ENCODE measurements at regions not wholly inside any gene's neighbourhood (a gene's known extent, or its start where the extent isn't known, plus 50 kb on each side); places are given as distances from the start of the nearest gene placed in this dataset.
"Not testable (repeated sequence)": the region's sequence is repeated elsewhere in the genome, so short reads cannot be mapped to it uniquely, and the experiment has no call there.

DNA sequence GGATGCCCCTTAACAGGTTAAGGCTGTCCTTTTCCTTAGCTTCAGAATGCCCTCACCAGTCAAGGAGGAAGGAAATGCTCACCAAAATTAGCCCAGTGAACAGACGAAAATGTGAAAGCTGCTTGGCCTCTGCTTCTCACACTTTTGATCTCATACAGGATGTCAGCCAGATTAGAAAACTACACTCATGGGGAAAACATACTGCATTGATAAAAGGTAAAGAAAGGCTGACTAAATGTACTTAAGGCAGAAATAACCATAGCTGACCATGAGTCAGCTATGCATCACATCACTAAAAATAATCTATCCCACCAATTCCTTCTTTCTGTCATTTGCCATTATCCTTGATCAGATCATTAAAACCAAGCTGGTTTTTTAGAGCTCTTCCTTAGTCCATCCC, 198.4 kb upstream of the TENT5A start:
- DNase-seq, result no peak

DNA sequence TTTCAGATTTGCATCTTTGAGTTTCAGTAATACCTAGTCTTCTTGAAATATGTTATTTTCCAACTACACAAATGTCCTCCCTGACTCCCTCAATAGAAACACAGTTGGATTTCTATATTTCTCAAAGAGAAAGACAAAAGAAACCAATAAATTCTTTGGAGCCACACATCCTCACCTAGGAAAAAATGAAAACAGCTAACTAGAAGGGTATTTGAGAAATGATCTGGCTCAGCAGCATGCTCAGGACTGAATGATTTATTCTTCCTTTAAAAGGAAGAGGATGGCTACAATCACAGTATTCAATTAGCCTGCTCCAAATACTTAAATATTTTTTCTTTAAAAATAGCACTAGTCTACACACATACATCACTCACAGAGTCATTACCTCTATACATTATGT, 196.4 kb upstream of the TENT5A start:
- DNase-seq, result no peak

DNA sequence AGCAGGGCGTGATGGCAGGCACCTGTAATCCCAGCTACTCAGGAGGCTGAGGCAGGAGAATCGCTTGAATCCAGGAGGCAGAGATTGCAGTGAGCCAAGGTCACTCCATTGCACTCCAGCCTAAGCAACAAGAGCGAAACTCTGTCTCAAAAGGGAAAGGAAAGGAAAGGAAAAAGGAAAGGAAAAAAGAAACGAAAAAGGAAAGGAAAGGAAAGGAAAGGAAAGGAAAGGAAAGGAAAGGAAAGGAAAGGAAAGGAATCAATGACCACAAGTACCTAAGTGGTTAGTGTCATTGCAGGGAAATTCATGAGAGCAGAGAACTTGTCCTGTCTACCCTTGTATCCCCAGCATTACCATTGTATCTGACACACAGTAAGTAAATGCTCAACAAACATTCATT, 195.7 kb upstream of the TENT5A start:
- not testable (repeated sequence) for DNase-seq

DNA sequence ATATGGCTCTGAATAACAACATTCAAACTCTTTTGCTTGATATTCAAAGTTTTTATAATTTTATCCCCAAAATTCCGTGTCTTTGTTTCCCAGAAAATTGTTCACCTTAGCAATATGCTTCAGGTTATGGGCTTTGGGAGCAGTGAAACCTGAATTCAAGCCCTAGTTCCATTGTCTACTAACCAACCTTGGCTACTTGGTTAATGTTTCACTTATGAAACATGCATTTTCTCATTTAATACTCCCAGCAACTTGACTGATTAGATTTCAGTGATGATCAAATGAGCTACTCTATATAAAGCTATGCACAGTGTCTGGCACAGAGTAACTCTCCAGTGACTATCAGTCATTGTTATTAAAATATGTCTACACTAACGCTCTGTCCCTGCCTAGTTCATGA, 192.2 kb upstream of the TENT5A start:
- DNase-seq, result no peak

DNA sequence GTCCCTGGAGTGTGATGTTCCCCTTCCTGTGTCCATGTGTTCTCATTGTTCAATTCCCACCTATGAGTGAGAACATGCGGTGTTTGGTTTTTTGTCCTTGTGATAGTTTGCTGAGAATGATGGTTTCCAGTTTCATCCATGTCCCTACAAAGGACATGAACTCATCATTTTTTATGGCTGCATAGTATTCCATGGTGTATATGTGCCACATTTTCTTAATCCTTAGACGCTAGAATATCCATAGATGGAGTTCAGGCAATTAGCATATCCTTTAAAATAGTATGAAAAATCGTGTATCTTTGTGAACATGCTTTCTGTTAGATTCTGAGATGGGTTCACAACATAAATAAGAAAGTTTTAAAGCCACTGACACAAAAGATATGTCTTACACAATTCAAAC, 190.4 kb upstream of the TENT5A start:
- DNase-seq, result not testable (repeated sequence)

DNA sequence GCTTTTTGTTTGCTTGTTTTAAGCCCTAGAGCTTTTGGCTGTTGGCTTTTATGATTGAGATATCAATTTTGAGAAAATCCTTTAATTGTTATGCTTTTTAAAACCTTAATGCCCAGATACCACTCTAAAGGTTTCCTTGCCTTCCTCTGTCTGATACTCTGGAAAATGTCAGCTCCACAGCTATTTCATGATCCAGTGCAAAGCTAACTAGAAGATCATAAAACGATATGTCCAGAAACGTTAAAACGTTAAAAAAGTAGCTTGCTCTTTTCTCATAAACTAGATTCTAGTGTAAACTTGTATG, 189.5 kb upstream of the TENT5A start:
- no peak for DNase-seq

DNA sequence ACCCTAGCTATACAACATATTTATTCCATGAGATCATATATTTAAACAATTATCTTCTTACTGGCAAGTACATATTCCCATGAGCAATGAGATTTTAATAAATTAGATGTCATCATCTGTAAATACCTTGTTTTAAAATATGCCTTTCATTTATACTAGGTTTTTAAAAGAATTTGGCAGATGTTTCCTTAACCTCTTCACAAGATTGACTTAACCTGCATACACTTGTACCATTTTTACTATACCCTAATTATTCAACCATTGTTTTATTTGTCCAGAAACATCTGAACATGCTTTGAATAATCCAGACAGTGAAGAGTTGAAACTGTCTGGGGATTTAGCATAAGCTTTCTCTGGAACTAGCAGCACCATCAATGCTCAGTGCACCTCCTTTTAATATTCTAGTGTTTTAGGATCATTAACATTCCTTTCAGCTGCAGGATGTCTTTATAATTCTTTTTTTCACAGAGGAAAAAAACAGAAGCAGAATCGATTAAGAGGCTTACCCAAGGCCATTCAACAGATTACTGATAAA, 188.0 kb upstream of the TENT5A start:
- DNase-seq, result no peak

DNA sequence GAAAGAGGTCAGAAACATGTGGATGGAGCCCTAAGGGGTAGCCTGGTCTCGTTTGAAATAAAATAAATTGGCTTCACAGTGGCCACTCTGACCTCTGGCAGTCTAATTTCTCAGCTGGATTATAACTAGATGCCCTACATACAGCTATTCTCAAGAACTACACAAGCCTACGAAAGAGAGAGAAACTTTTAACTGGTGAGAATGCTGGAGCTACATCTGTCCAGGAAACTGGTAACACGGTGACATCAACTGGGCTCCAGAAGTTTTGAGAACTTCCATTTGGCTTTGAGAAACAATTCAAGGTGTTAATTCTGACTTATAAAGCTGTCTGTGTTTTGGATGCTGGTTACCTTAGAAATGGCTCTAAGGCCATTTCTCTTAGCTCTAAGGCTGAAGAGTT, 187.3 kb upstream of the TENT5A start:
- DNase-seq, result no peak

DNA sequence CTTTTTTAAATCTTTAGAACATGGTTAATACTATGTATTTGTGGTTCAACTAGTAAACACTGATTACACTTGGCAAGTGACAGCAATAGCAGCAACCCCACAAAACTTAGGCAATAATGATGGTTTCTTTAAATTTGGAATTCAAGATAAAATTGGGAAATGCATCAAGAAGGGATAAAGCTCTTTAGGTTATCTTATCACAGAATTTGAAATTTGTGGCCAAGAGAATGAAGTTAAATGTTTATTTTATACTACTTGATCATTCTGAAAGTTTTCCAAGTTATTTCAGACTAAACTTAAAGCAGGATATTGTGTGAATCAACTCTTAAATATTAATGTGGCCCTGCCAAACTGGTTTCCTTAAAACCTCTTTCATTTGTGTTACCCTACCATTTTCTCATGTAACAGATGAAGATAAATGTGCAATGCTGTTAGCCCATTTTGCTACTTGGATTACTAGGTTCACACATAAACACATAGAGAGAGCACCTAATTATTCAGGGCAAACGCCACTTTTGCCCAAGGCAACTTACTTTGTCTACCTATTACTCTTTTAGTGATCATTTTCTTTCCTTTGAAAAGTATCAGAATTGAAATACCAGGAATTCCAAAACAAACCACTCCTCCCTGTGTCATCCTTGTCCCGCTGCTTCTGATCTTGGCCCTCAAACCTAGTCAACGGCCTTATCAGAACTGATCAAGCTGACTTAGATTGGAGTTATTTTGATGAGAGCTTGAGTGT, 186.7 kb upstream of the TENT5A start:
- DNase-seq, result no peak

DNA sequence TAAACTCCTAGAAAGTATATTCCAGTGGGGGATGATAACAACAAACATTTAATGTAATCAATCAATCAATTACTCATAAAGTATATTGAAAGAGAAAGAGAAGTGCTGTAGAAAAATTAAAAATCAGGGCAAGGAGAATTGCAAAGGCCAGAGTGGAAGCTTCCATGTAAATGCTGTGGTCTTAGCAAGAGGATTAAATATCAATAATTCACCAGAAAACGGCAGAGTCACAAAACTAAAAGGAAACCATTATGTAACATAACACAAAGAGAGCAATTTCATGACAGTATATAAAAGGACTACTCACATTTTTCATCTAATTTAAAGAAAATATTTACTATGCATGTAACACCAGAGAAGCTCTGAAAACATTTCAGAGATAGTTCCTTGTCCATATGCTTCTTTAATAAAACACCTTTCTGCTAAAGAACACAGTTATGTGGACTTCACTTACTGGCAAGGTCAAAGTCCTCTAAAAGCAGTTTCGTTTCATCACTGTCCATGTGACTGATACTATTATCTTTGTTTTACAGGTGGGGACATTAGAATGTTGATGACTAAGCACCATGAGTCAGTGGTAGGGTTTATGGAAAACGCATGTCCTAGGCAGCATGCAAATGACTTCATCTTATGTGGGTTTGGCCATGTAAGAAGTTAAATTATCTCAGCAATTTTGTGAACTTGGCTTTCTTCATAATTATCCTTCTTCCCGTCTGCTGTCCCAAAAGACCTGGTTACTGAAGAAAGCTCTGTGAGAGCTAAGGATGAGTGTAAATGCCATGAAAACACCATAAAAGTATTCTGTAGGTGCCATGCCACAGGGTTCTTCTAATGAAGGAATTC, 185.8 kb upstream of the TENT5A start:
- no peak for DNase-seq

DNA sequence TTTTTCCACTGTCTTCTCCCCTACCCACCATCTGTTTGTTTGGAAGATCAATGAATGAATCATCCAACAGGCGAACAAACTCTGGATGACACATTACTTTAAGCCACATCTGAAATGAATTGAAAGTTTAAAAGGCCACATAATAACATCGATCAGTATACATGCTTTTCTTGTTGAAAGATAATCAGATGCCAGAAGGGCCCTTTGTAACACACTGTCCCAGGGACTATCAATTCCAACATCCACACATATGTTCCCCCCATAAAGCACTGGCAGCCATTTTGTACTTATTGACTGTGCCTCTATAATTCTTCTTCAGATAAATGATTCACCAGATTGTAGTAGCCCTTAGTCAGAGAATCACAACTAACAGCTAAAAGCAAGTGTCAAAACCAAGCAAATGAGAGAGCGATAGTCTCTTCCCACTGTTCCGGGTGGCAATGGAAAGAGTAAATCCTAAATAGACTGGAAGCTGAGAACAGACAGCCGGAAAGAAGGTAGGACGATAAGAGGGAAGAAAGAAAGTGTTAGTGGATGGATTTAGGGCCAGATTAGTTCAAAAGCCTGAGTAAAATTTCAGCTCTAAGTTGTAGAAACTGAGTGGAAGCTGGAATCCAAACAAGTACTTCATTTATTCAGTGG, 184.9 kb upstream of the TENT5A start:
- DNase-seq, result peak; percentile 7

DNA sequence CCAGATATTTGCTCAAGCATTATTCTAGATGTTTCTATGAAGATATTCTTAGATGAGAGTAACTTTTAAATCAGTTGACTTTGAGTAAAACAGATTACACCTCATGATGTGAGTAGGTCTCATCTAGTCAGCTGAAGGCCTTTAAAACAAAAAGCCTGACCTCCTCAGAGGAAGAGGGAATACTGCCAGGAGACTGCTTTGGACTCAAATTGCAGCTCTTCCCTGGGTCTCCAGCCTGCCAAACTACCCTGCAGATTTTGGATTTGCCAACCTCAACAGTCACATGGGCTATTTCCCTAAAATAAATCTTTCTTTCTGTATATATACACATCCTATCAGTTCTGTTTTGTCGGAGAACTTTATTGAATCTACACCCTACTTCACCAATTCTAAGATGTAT, 182.5 kb upstream of the TENT5A start:
- DNase-seq, result no peak

DNA sequence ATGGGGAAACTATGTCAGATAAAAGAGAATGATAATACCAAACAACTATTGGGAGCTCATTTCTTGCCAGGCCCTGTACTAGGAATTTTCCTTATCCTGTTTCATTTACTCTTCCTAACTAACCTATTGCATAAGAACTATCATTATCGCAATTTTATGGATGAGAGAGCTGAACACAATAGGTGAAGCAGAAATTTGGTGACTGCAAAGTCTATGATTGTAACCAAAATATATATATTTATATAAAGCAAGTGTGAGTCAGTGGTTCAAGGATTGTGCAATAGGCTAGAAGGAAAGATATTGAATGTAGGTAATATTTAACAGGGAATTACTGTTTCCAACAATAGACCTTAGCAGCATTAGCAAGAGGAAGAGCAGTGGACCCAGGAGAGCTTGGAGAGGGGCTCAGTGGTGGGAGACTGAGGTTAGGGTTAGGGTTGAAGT, 181.1 kb upstream of the TENT5A start:
- no peak for DNase-seq

DNA sequence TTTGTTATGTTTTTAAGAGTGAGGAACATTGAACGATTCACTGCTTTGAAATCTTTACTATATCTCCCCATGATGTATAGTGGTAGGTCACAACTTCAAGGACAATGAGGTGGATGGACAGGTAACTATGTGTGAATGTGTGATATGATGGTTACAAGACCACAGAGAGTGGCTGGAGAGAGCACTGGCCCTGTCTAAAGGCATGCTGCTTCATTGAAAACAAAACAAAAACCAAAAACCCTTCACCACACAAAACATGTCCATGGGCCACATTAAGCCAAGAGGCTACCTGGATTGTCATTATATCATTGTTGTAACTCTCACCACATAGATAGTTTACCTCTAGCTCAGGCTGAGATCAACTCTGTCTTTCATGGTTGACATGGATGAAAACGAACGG, 180.6 kb upstream of the TENT5A start:
- DNase-seq, result no peak

DNA sequence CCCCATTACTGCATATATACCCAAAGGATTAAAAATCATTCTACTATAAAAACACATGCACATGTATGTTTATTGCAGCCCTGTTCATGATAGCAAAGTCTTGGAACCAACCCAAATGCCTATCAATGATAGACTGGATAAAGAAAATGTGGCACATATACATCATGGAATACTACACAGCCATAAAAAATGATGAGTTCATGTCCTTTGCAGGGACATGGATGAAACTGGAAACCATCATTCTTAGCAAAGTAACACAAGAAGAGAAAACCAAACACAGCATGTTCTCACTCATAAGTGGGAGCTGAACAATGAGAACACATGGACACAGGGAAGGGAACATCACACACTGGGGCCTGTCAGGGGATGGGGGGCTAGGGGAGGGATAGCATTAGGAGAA, 180.0 kb upstream of the TENT5A start:
- DNase-seq, result not testable (repeated sequence)

DNA sequence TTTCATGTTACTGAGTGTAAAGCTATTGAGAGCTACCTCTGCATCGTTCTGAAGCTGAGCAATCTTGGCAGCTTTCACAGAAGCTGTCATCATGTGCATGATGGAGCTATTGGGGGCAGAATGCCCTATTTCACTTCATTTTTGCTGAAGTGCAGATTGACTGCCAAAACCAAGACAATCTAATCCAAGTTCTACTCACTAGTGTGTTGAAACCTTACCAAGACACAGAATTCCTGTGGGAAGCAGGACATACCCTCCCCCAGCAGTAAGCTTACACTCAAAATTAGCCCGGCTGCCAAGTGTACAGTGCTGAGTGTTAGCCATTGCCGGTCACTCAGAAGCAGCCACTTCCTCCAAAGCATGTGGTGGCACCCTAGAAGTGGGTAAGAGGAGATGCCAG, 177.3 kb upstream of the TENT5A start:
- no peak for DNase-seq

DNA sequence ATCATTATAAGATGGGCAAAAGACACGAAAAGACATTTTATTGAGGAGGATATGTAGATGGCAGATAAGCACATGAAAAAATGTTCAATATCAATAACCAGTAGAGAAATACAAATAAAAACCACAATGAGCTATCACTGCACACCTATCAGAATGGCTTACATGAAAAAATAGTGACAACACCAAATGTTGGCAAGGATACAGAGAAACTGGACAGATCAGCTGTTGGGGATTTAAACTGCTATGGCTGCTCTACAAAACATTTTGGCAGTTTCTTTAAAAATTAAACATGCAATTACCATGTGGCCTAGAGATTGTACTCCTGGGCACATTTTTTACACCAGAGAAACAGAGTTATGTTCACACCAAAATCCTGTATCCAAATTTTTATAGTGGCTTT, 172.7 kb upstream of the TENT5A start:
- DNase-seq, result no peak

DNA sequence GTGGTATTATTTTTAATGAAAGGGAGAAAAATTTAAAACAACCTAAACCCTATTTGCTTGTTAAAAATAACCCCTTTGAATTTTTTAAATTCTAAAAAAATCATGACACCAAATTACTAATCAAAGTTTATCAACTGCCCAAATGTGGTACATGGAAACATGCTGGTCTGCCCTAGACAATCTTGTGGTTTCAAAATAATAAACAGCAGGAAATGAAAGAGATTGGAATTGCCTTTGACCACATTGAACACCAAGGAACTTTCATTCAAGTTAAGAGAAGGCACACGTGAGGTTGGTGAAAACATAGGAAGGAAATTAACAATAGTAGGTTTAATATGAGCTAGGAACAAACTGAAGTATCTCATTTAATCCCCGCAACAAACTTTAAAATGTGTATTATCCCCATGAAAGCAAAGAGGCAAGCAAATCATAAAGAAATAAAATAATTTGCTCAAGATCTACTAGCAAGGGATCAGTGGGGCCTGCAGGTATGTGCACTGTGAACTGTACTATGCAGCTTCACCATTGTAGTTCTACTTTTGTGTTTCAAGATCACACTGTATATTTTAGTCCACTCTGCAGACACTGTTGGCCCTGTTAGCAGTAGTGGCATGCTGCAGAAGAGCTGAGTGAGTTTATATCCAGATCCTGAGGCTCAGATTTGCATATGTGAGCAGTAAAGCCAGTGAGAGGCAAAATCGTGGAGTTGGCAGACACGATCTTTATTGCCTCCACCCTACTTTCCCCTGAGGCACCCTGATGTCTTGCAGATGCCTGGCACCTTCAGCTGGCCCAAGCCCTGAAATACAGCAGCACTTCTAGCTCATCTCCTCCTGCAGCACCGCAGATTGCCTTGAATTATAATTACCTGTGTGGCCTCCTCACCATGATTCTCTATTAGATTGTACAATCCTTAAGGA, 157.8 kb upstream of the TENT5A start:
- no peak for DNase-seq

DNA sequence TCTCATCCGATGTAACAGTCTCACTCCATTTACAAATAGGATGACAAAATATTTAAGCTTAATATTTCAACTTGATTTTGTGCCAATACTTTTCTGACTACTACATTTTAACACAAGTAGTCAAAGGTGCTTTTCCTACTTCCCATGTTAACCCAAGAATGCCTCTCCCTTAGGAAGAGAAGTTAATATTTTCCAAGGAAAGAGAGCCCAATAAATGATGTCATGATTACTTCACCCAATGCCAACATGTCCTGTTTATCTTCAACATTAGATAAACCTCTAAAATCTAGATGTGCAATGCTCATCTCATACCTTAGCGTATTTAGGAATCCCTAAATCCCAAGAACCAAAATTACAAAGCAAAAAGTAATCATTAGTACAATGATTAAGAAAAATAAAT, 156.7 kb upstream of the TENT5A start:
- DNase-seq, result no peak

DNA sequence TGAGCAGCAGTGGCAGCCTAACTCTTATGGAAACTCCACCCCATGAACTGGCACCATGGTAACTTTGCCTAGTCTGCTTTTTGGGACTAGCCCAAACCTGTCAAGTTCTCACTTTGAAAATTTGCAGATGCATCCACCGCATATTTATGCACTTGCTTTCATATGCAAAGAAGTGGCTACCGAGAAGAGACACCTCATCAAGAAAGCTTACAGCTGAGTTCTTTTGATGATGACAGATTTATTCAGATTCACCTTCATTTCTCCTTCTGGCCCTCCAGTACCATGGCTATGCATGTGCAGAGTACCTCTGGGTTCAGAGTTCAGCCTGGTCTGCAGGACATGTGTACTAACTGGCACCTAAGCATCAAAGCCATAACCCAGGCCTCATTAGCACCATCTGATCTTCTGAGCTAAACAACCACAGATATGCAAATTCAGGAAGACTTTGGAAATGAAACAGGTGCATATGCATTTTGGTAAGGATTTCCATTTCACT, 154.3 kb upstream of the TENT5A start:
- no peak for DNase-seq

DNA sequence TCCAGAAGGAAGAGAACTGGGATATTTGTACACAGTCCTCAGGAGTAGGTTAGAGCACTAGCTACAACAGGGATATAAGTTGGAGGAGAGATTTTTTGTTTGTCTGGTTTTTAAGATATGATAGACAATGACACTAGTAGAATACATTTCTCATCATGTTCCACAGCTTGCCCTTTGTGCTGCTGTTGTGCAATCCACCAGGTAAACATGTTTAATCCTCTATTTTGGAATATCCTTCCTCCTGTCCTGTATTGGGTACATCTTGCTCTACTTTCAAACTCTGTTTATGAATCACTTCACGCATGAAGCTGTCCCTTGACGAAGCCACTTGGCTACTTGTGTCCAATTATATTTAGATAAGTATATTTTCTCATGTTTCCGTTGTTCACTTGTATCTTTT, 153.6 kb upstream of the TENT5A start:
- DNase-seq, result no peak

DNA sequence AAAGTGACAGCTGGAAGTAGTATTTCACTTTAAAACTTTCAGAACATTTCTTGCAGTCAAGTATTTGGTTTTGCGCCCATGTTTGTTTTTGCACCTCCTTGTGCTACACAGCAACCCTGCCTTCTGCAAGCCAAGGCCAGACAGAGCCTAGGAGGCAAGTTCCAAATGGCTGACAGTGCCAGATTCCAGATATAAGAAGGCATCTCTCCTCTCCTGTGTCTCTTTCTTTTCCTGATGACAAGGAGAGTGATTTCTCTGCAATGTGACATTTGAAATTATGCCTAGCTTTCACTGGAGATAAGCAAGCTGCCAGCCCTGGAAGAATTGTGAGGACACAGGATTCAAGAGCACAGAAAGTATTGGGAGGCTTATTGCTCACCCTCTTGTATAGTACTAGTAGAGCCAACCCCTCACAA, 149.1 kb upstream of the TENT5A start:
- no peak for DNase-seq

DNA sequence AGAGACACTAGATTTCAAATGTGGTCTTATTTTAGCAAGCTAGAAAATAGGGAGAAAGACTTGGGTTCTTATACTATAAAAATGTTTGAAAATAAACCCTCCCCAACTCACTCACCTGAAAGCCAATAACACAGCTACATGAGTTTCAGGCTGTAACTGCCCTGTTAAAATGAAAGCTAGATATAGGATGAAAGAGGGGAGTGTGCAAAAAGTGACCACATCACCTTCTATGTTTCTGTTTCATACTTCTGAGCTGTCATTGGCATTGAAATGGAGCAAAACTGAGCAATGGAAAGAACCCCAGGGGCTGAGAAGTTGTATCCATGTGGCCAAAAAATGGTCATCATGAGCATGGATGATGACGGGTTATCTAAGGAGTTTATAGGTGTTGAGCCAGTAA, 148.1 kb upstream of the TENT5A start:
- no peak for DNase-seq

Measured in NCI-H2171 treated with DMSO at 0.1 percent for 48 hours (cell line).